Prostate gland (tissue), 2 donors: ENCODE measurements at regions not wholly inside any gene's neighbourhood (a gene's known extent, or its start where the extent isn't known, plus 50 kb on each side); places are given as distances from the start of the nearest gene placed in this dataset.

ENCODE experiments used
- DNase-seq: peaks from one replicate; pipeline ENCODE4 v3.0.0-alpha.2; 2019; ENCODE audit warnings: low spot score
- H3K27ac ChIP-seq, 2 donors: fragments of 200-600 bp; sonication (generic); 2 replicates each; pipeline ENCODE4 v1.5.1; 2017 to 2019
- H3K27me3 ChIP-seq: fragments of 200-600 bp; sonication (generic); replicated peaks from 2 replicates; pipeline ENCODE4 v1.5.1; 2019; ENCODE audit not compliant: insufficient read depth
- H3K36me3 ChIP-seq, 2 donors: fragments of 200-600 bp; sonication (generic); 1 replicate in 1 of 2; 2 replicates in 1 of 2; pipeline versions ENCODE4 v1.5.1 to v1.8.1; 2017 to 2019
- H3K4me1 ChIP-seq: fragments of 200-600 bp; sonication (generic); replicated peaks from 2 replicates; pipeline ENCODE4 v1.5.1; 2019
- H3K4me3 ChIP-seq, 2 donors: fragments of 200-600 bp; sonication (generic); 2 replicates each; pipeline ENCODE4 v1.5.1; 2017 to 2019
- H3K9me3 ChIP-seq: fragments of 200-600 bp; sonication (generic); 2 replicates; pipeline ENCODE4 v1.5.1; 2017
- CTCF ChIP-seq, 4 experiments: fragments of 200-600 bp in 2 of 4; fragments of 450-650 bp in 2 of 4; sonication (generic) in 2 of 4; IDR thresholded peaks; 1 replicate in 3 of 4; 2 replicates in 1 of 4; pipeline ENCODE4 v1.5.1; 2016 to 2019; ENCODE audit warnings: antibody characterized with exemption in 4 of 4, mild to moderate bottlenecking in 2 of 4, moderate library complexity in 2 of 4
- POLR2A ChIP-seq: fragments of 450-650 bp; IDR thresholded peaks from one replicate; pipeline ENCODE4 v1.6.1; 2016; ENCODE audit warnings: antibody characterized with exemption, mild to moderate bottlenecking
- POLR2AphosphoS5 ChIP-seq: sonication (generic); formaldehyde crosslinking; IDR thresholded peaks from one replicate; pipeline ENCODE4 v1.6.1; 2017; ENCODE audit warnings: antibody characterized with exemption
- WGBS: methylation state at CpG from one replicate; pipeline ENCODE4 v1.1.5; 2018; 5-methylcytosine and 5-hydroxymethylcytosine counted together
- intact Hi-C: fragments of 100-400 bp; cut with DNase I; formaldehyde crosslinking; loops from one replicate; pipeline ENCODE4 v1.14.2; 2022

- 98% methylated on average over 2 of the region's 2 CpGs for WGBS
- Histone ChIP-seq H3K27ac (no peak overlapping the region), H3K36me3 (no peaks in the 10 kb centered on the region), H3K4me1 (no peaks in the 10 kb centered on the region), H3K27me3 (no peaks in the 10 kb centered on the region), H3K9me3 (no peaks in the 10 kb centered on the region), H3K4me3 (no peak overlapping the region)
- intact Hi-C loops, result no loop called here
- no peak for DNase-seq
- TF ChIP-seq POLR2A, result no peak
- TF ChIP-seq POLR2AphosphoS5, result no peak
- no peak for TF ChIP-seq CTCF (IDR thresholded peaks at IDR 0.05)
These were observed 153.0 kb downstream of the UXS1 start for GRCh38 chr2:106041150-106041549.

GRCh38 chr2:106039634-106040315 lies 154.3 kb downstream of the UXS1 start:
- no peaks in the 10 kb centered on the region for H3K27me3 ChIP-seq
- H3K9me3 ChIP-seq, result no peaks in the 10 kb centered on the region
- intact Hi-C loops, result no loop called here
- no peaks in the 10 kb centered on the region for H3K4me1 ChIP-seq
- TF ChIP-seq POLR2A (no peak), CTCF (IDR thresholded peaks at IDR 0.05) (no peak), POLR2AphosphoS5 (no peak)
- no peak overlapping the region for H3K4me3 ChIP-seq
- 80% methylated on average over 4 of the region's 4 CpGs for WGBS
- no peaks in the 10 kb centered on the region for H3K36me3 ChIP-seq
- no peak overlapping the region for H3K27ac ChIP-seq
- no peak for DNase-seq

- Histone ChIP-seq H3K4me3 (no peak overlapping the region), H3K27me3 (no peaks in the 10 kb centered on the region), H3K9me3 (no peaks in the 10 kb centered on the region), H3K4me1 (no peaks in the 10 kb centered on the region), H3K27ac (no peak overlapping the region), H3K36me3 (no peaks in the 10 kb centered on the region)
- intact Hi-C loops, result no loop called here
- no peak for DNase-seq
- 60% methylated on average over 12 of the region's 12 CpGs for WGBS
- no peak for TF ChIP-seq POLR2AphosphoS5
- no peak for TF ChIP-seq POLR2A
- TF ChIP-seq CTCF (IDR thresholded peaks at IDR 0.05), result no peak
These were observed 155.3 kb downstream of the UXS1 start for GRCh38 chr2:106038601-106039375.

DNA sequence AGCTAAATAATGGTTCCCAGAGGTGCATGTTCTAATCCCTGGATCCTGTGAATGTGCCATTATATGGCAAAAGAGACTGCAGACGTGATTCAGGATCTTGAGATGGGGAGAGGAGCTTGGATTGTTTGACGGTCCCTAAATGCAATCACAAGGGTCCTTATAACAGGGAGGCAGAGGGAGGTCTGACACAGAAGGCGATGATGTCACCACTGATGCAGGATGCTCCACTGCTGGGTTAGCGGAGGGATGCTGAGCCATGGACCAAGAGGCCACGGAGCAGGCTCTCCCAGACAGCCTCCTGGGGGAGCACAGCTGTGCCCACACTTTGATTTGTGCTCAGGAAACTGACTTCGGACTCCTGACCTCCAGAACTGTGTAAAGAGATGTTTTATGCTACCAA lies 156.2 kb downstream of the UXS1 start:
- H3K4me1 ChIP-seq, result no peaks in the 10 kb centered on the region
- H3K27me3 ChIP-seq, result no peaks in the 10 kb centered on the region
- no peak overlapping the region for H3K4me3 ChIP-seq
- 90% methylated on average over 6 of the region's 6 CpGs for WGBS
- H3K27ac ChIP-seq, result no peak overlapping the region
- intact Hi-C loops, result no loop called here
- H3K36me3 ChIP-seq, result no peaks in the 10 kb centered on the region
- DNase-seq, result no peak
- no peaks in the 10 kb centered on the region for H3K9me3 ChIP-seq
- no peak for TF ChIP-seq POLR2AphosphoS5
- TF ChIP-seq CTCF (IDR thresholded peaks at IDR 0.05), result no peak
- TF ChIP-seq POLR2A, result no peak

DNA sequence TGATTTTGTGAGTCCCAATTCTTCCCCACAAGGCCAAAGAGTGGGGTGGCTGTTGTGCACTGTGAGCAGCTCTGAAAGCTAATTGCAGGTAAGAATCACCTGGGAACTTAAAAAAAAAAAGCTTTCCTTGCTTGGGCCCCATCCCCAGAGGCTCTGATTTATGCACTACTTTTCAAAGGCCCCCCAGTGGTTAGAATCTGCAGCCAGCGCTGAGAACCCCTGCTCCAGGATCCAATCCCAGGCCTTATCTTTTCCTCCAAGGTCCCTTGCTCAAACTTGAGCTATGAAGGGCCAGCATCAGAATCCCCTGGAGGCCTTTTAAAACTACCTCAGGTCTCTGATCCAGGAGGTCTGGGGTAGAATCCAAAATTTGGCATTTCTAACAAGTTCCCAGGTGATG lies 156.8 kb downstream of the UXS1 start:
- WGBS, result 100% methylated on average over 1 of the region's 1 CpG
- Histone ChIP-seq H3K4me1 (no peaks in the 10 kb centered on the region), H3K36me3 (no peaks in the 10 kb centered on the region), H3K27me3 (no peaks in the 10 kb centered on the region), H3K4me3 (no peak overlapping the region), H3K9me3 (no peaks in the 10 kb centered on the region), H3K27ac (no peak overlapping the region)
- intact Hi-C loops, result no loop called here
- no peak for DNase-seq
- TF ChIP-seq POLR2A (no peak), CTCF (IDR thresholded peaks at IDR 0.05) (no peak), POLR2AphosphoS5 (no peak)
